SK-N-DZ (cell line): ENCODE measurements at regions not wholly inside any gene's neighbourhood (a gene's known extent, or its start where the extent isn't known, plus 50 kb on each side); places are given as distances from the start of the nearest gene placed in this dataset.

ENCODE experiments used
- DNase-seq: peaks from one replicate; pipeline ENCODE4 v3.0.0-alpha.2; 2015; ENCODE audit warnings: low spot score

- no peak for DNase-seq
Observed at GRCh38 chr1:166221316-166221715, 54.5 kb upstream of the FAM78B start.

GRCh38 chr1:166233750-166234366, 67.1 kb upstream of the FAM78B start:
- no peak for DNase-seq

- no peak for DNase-seq
Observed at GRCh38 chr1:166235728-166236127, 68.9 kb upstream of the FAM78B start.

GRCh38 chr1:166237675-166238074, 70.9 kb upstream of the FAM78B start:
- DNase-seq, result no peak

- no peak for DNase-seq
Observed at GRCh38 chr1:166253076-166253779, 86.4 kb upstream of the FAM78B start.

GRCh38 chr1:166258017-166258416, 91.2 kb upstream of the FAM78B start:
- no peak for DNase-seq

GRCh38 chr1:166261511-166261910, 94.7 kb upstream of the FAM78B start:
- DNase-seq, result no peak

- no peak for DNase-seq
Observed at GRCh38 chr1:166270476-166271150, 103.8 kb upstream of the FAM78B start.

- DNase-seq, result no peak
Observed at GRCh38 chr1:166271151-166271538, 104.3 kb upstream of the FAM78B start.

GRCh38 chr1:166272155-166272554, 105.4 kb upstream of the FAM78B start:
- no peak for DNase-seq

GRCh38 chr1:166272851-166273250, 106.0 kb upstream of the FAM78B start:
- DNase-seq, result no peak

- no peak for DNase-seq
Observed at GRCh38 chr1:166273618-166274017, 106.8 kb upstream of the FAM78B start.

GRCh38 chr1:166282391-166283137, 115.8 kb upstream of the FAM78B start:
- DNase-seq, result no peak

GRCh38 chr1:166283190-166283589, 116.4 kb upstream of the FAM78B start:
- DNase-seq, result no peak

GRCh38 chr1:166283600-166283999, 116.8 kb upstream of the FAM78B start:
- DNase-seq, result no peak

GRCh38 chr1:166289309-166290050, 122.7 kb upstream of the FAM78B start:
- no peak for DNase-seq

GRCh38 chr1:166295656-166296055, 128.9 kb upstream of the FAM78B start:
- no peak for DNase-seq

GRCh38 chr1:166297993-166298392, 131.2 kb upstream of the FAM78B start:
- DNase-seq, result no peak

GRCh38 chr1:166300767-166301166, 134.0 kb upstream of the FAM78B start:
- DNase-seq, result no peak

- peak; percentile 89 for DNase-seq
Observed at GRCh38 chr1:166302989-166303758, 136.4 kb upstream of the FAM78B start.

- no peak for DNase-seq
Observed at GRCh38 chr1:166304131-166304530, 137.3 kb upstream of the FAM78B start.
